ENCODE measurements at regions not wholly inside any gene's neighbourhood (a gene's known extent, or its start where the extent isn't known, plus 50 kb on each side); places are given as distances from the start of the nearest gene placed in this dataset.

- intact Hi-C loops (cut with DNase I) = no loop called here
- no peak for ATAC-seq
- Histone ChIP-seq H3K9me3 (ENCODE audit: control insufficient read depth, low read length) (no peaks in the 10 kb centered on the region), H3K27me3 (ENCODE audit: control insufficient read depth, insufficient read depth) (no peaks in the 10 kb centered on the region), H3K27ac (ENCODE audit: low read length) (no peak overlapping the region), H3K4me3 (ENCODE audit: low read length) (no peak overlapping the region), H3K4me1 (ENCODE audit: control insufficient read depth, insufficient read depth, low read length) (no peaks in the 10 kb centered on the region)
- 80% methylated on average over 1 of the region's 1 CpG for WGBS
- DNase-seq = no peak
Observed at GRCh38 chr18:64803471-64803870, 654.6 kb upstream of the LINC00305 start.

- no peak for ATAC-seq
- DNase-seq = no peak
- H3K9me3 ChIP-seq (ENCODE audit: control insufficient read depth, low read length) = no peaks in the 10 kb centered on the region
Observed at GRCh38 chr18:64800151-64800550, 651.3 kb upstream of the LINC00305 start.

GRCh38 chr18:64799376-64799775, 650.5 kb upstream of the LINC00305 start:
- intact Hi-C loops (cut with DNase I) = no loop called here

More at GRCh38 chr18:64800151-64800550, 651.3 kb upstream of the LINC00305 start:
- Histone ChIP-seq H3K4me3 (ENCODE audit: low read length) (no peak overlapping the region), H3K4me1 (ENCODE audit: control insufficient read depth, insufficient read depth, low read length) (no peaks in the 10 kb centered on the region), H3K27ac (ENCODE audit: low read length) (no peak overlapping the region), H3K27me3 (ENCODE audit: control insufficient read depth, insufficient read depth) (no peaks in the 10 kb centered on the region)
- intact Hi-C loops (cut with DNase I) = no loop called here

GRCh38 chr18:64791236-64791635, 642.3 kb upstream of the LINC00305 start:
- 58% methylated on average over 4 of the region's 4 CpGs for WGBS
- ATAC-seq (no peak), DNase-seq (no peak)
- no peak overlapping the region for H3K4me3 ChIP-seq (ENCODE audit: low read length)
- no peaks in the 10 kb centered on the region for H3K27me3 ChIP-seq (ENCODE audit: control insufficient read depth, insufficient read depth)
- intact Hi-C loops (cut with DNase I) = no loop called here
- no peak overlapping the region for H3K27ac ChIP-seq (ENCODE audit: low read length)
- no peaks in the 10 kb centered on the region for H3K4me1 ChIP-seq (ENCODE audit: control insufficient read depth, insufficient read depth, low read length)
- no peaks in the 10 kb centered on the region for H3K9me3 ChIP-seq (ENCODE audit: control insufficient read depth, low read length)

More at GRCh38 chr18:64799376-64799775, 650.5 kb upstream of the LINC00305 start:
- DNase-seq (no peak), ATAC-seq (no peak)
- Histone ChIP-seq H3K9me3 (ENCODE audit: control insufficient read depth, low read length) (no peaks in the 10 kb centered on the region), H3K27ac (ENCODE audit: low read length) (no peak overlapping the region), H3K4me1 (ENCODE audit: control insufficient read depth, insufficient read depth, low read length) (no peaks in the 10 kb centered on the region), H3K4me3 (ENCODE audit: low read length) (no peak overlapping the region), H3K27me3 (ENCODE audit: control insufficient read depth, insufficient read depth) (no peaks in the 10 kb centered on the region)
- WGBS = 89% methylated on average over 4 of the region's 4 CpGs

- ATAC-seq = no peak
- H3K27me3 ChIP-seq (ENCODE audit: control insufficient read depth, insufficient read depth) = no peaks in the 10 kb centered on the region
- no peak overlapping the region for H3K4me3 ChIP-seq (ENCODE audit: low read length)
- no peak for DNase-seq
- H3K9me3 ChIP-seq (ENCODE audit: control insufficient read depth, low read length) = no peaks in the 10 kb centered on the region
- H3K4me1 ChIP-seq (ENCODE audit: control insufficient read depth, insufficient read depth, low read length) = no peaks in the 10 kb centered on the region
- intact Hi-C loops (cut with DNase I) = no loop called here
- 32% methylated on average over 4 of the region's 4 CpGs for WGBS
- H3K27ac ChIP-seq (ENCODE audit: low read length) = no peak overlapping the region
Observed at GRCh38 chr18:64785686-64786085, 636.8 kb upstream of the LINC00305 start.

- Histone ChIP-seq H3K27ac (ENCODE audit: low read length) (no peak overlapping the region), H3K9me3 (ENCODE audit: control insufficient read depth, low read length) (no peaks in the 10 kb centered on the region), H3K4me3 (ENCODE audit: low read length) (no peak overlapping the region), H3K27me3 (ENCODE audit: control insufficient read depth, insufficient read depth) (no peaks in the 10 kb centered on the region), H3K4me1 (ENCODE audit: control insufficient read depth, insufficient read depth, low read length) (no peaks in the 10 kb centered on the region)
- intact Hi-C loops (cut with DNase I) = no loop called here
- 86% methylated on average over 6 of the region's 6 CpGs for WGBS
- DNase-seq (no peak), ATAC-seq (no peak)
Observed at GRCh38 chr18:64777556-64777955, 628.7 kb upstream of the LINC00305 start.

GRCh38 chr18:64765908-64766307, 617.0 kb upstream of the LINC00305 start:
- no peak overlapping the region for H3K4me3 ChIP-seq (ENCODE audit: low read length)
- H3K4me1 ChIP-seq (ENCODE audit: control insufficient read depth, insufficient read depth, low read length) = no peaks in the 10 kb centered on the region
- no peak overlapping the region for H3K27ac ChIP-seq (ENCODE audit: low read length)
- ATAC-seq (no peak), DNase-seq (no peak)
- WGBS = 72% methylated on average over 3 of the region's 3 CpGs
- H3K9me3 ChIP-seq (ENCODE audit: control insufficient read depth, low read length) = no peaks in the 10 kb centered on the region
- H3K27me3 ChIP-seq (ENCODE audit: control insufficient read depth, insufficient read depth) = no peaks in the 10 kb centered on the region
- intact Hi-C loops (cut with DNase I) = no loop called here

- DNase-seq (no peak), ATAC-seq (no peak)
- Histone ChIP-seq H3K27ac (ENCODE audit: low read length) (no peak overlapping the region), H3K27me3 (ENCODE audit: control insufficient read depth, insufficient read depth) (no peaks in the 10 kb centered on the region), H3K9me3 (ENCODE audit: control insufficient read depth, low read length) (no peaks in the 10 kb centered on the region), H3K4me1 (ENCODE audit: control insufficient read depth, insufficient read depth, low read length) (no peaks in the 10 kb centered on the region), H3K4me3 (ENCODE audit: low read length) (no peak overlapping the region)
- 70% methylated on average over 2 of the region's 2 CpGs for WGBS
- intact Hi-C loops (cut with DNase I) = no loop called here
Observed at GRCh38 chr18:64752707-64753106, 603.8 kb upstream of the LINC00305 start.

- H3K27me3 ChIP-seq (ENCODE audit: control insufficient read depth, insufficient read depth) = no peaks in the 10 kb centered on the region
- 59% methylated on average over 2 of the region's 2 CpGs for WGBS
- no peak overlapping the region for H3K27ac ChIP-seq (ENCODE audit: low read length)
- ATAC-seq (no peak), DNase-seq (no peak)
- intact Hi-C loops (cut with DNase I) = no loop called here
- no peak overlapping the region for H3K4me3 ChIP-seq (ENCODE audit: low read length)
- no peaks in the 10 kb centered on the region for H3K9me3 ChIP-seq (ENCODE audit: control insufficient read depth, low read length)
- H3K4me1 ChIP-seq (ENCODE audit: control insufficient read depth, insufficient read depth, low read length) = no peaks in the 10 kb centered on the region
Observed at GRCh38 chr18:64749884-64750283, 601.0 kb upstream of the LINC00305 start.

GRCh38 chr18:64747803-64748202, 598.9 kb upstream of the LINC00305 start:
- DNase-seq = no peak
- no peaks in the 10 kb centered on the region for H3K9me3 ChIP-seq (ENCODE audit: control insufficient read depth, low read length)
- H3K4me1 ChIP-seq (ENCODE audit: control insufficient read depth, insufficient read depth, low read length) = no peaks in the 10 kb centered on the region
- H3K4me3 ChIP-seq (ENCODE audit: low read length) = no peak overlapping the region
- intact Hi-C loops (cut with DNase I) = no loop called here
- H3K27me3 ChIP-seq (ENCODE audit: control insufficient read depth, insufficient read depth) = no peaks in the 10 kb centered on the region
- ATAC-seq = no peak
- no peak overlapping the region for H3K27ac ChIP-seq (ENCODE audit: low read length)

- H3K27ac ChIP-seq (ENCODE audit: low read length) = no peak overlapping the region
- H3K27me3 ChIP-seq (ENCODE audit: control insufficient read depth, insufficient read depth) = no peaks in the 10 kb centered on the region
- no peaks in the 10 kb centered on the region for H3K4me1 ChIP-seq (ENCODE audit: control insufficient read depth, insufficient read depth, low read length)
- H3K4me3 ChIP-seq (ENCODE audit: low read length) = no peak overlapping the region
- no peak for ATAC-seq
- no peak for DNase-seq
- intact Hi-C loops (cut with DNase I) = no loop called here
- H3K9me3 ChIP-seq (ENCODE audit: control insufficient read depth, low read length) = no peaks in the 10 kb centered on the region
Observed at GRCh38 chr18:64742898-64743297, 594.0 kb upstream of the LINC00305 start.

- Histone ChIP-seq H3K27ac (ENCODE audit: low read length) (no peak overlapping the region), H3K27me3 (ENCODE audit: control insufficient read depth, insufficient read depth) (no peaks in the 10 kb centered on the region), H3K9me3 (ENCODE audit: control insufficient read depth, low read length) (no peaks in the 10 kb centered on the region), H3K4me3 (ENCODE audit: low read length) (no peak overlapping the region), H3K4me1 (ENCODE audit: control insufficient read depth, insufficient read depth, low read length) (no peaks in the 10 kb centered on the region)
- intact Hi-C loops (cut with DNase I) = no loop called here
- DNase-seq = no peak
- WGBS = 94% methylated on average over 2 of the region's 2 CpGs
- ATAC-seq = no peak
Observed at GRCh38 chr18:64734063-64734462, 585.2 kb upstream of the LINC00305 start.

Measured in right cardiac atrium (tissue), 5 donors.